HG02623 (cell line): ENCODE measurements at regions not wholly inside any gene's neighbourhood (a gene's known extent, or its start where the extent isn't known, plus 50 kb on each side); places are given as distances from the start of the nearest gene placed in this dataset.

Experiments used
- ATAC-seq: cut with Tn5 transposase; IDR thresholded peaks from one replicate; pipeline ENCODE4 v1.9.1; 2021; ENCODE audit warnings: moderate library complexity; ENCODE audit not compliant: unreplicated experiment

GRCh38 chr3:43156812-43157455 lies 51.1 kb upstream of the POMGNT2 start:
- ATAC-seq = no peak

GRCh38 chr3:43155464-43156121 lies 49.7 kb upstream of the POMGNT2 start:
- ATAC-seq = no peak
